ENCODE measurements at regions not wholly inside any gene's neighbourhood (a gene's known extent, or its start where the extent isn't known, plus 50 kb on each side); places are given as distances from the start of the nearest gene placed in this dataset.

DNA sequence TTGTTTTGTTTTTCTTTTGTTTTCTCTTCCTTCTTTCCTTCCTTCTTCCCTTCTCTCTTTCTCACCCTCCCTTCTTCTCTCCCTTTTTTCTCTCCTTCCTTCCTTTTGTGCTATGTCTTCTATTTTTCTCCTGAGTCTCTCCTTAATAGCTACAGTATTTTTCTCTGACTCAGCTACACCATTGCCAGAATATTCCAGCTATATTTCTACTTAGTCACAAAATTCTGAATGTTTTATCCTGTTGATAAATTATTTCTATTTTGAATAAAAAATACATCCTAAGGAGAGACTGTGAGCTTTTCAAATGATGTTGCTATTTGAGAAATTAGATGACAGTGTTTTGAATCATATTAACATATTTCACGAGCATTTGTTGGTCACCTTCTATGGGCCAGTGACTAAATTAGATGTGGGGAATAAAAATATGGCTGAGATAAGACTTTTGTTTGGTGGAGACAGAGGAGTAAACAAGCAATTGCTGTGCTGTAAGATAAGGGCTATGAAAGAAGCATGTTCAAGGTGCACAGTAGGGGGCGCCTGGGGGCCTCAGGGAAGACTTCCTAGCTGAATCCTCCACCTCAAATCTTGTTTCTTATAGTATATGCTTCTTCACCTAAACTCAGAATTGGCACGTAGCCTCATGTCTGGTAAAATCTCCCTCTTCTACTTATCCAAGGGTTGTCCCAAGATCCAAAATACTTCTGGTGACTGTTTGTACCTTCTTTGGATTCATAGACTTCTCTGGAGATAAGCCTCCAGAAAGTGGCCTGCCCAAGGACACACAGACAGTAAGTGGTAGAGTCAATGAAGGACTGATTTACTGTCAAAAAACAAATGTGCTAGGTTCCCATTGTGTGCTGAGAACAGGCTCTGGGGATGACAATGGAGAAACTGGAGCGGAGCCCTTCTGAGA is 115.5 kb upstream of the CREB5 start:
- peak; percentile 24 to 27 for DNase-seq

DNA sequence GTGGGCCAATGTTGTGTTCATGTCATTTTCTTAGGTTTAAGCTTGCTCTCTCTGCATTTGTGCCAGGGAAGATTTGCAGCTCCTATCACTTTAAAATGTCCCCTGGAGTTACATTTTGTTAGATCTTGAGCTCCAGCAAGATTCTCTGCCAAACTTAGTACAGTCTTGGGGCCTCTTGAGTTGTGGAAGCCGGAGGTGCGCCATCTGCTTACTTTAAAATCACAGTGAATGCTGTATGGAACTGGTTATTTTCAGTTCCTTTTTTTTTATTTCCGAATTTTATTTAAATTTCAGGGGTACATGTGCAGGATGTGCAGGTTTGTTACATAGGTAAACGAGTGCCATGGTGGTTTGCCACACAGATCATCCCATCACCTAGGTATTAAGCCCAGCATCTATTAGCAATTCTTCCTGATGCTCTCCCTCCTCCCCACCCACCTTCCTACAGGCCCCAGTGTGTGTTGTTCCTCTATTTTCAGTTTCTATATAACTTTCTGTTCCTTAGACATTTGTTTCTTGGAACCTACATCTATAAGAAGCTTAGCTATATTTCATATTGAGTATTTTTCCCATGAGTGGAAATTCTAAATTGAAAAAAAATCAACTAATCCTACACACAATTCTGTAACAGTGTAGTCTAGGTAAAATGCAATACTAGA is 114.4 kb upstream of the CREB5 start:
- DNase-seq, result no peak

DNA sequence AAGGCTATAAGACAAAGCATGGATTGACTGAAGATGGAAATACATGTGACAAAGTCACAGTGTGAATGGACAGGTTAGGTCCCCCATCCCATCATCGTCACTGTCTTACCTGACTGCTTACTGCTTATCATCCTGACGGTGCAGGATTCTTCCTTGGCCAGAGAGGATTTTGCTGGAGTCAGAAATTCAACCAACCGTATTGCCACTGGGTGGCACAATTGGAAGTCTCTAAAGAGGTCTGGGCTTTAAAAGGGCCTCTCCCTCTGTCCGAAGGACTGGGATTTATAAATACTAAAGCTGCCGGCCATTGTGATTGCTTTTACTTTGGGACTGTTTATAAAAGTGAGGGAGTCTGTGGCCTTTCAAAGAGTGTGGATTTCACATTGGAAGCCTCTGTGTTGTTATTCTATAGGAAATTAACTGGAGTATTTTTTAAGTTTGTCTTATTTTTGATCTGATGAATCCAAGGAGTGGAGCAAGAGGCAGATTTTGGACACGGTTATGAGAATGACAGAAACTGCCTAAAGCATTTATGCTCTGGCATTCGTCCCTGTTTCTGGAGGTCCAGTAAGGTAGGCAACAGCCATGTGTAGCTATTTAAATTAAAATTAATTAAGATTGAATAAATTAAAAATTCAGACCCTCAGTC is 113.3 kb upstream of the CREB5 start:
- DNase-seq, result no peak

DNA sequence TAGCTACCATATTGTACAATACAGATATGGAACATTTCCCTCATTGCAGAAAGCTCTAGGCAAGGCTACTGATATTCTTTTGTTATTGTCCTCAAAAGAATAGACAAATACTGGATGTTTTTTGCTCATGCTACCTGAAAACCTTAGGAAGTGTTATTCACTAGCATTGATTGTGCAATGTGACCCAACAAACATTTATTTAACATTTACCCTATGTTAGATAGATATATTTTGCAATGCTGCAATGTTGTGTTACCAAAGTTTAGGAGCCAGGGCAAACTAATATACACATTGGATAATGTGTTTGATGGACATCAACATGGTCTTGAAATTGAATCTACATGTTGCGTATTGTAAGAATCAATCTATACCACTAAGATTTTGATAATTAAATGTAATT is 112.8 kb upstream of the CREB5 start:
- DNase-seq, result no peak

DNA sequence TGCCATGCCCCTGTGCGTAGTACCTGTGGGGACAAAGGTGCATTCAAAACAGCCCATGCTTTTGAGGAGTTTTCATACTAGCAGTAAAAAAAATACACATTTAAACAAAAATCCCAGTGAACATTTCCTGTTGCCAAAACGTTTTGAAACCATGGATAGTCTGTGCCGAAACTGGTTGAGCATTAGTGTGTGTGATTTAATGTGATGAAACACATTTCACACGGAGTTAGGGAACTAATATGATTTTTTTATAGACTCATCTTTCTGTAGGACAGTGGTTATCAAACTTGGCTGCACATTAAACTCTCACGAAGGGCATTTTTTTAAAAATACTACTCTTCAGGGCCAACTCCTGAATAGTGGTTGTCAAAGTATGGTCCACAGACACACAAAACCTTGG is 111.8 kb upstream of the CREB5 start:
- DNase-seq, result no peak

DNA sequence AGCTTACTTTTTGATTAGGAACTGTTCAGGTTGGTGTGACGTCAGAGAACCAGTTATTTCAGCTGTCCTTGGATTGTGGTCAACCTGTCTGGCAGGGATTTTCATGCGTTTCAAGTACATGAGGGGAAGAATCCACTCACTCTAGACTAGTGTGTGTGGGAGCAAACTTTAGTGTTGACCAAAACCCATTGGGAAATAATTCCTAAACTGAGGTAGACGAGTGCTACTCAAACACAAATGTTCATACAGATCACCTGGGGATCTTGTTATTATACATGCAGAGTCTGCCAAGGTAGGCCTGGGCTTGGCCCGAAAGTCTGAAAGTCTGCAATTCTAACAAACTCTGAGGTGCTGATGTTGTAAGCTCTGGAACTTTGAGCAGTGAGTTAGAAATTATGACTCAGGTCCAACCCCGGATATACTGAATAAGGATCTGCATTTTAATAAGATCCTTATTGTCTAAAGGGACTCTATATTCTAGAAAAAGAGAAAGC is 111.1 kb upstream of the CREB5 start:
- no peak for DNase-seq

DNA sequence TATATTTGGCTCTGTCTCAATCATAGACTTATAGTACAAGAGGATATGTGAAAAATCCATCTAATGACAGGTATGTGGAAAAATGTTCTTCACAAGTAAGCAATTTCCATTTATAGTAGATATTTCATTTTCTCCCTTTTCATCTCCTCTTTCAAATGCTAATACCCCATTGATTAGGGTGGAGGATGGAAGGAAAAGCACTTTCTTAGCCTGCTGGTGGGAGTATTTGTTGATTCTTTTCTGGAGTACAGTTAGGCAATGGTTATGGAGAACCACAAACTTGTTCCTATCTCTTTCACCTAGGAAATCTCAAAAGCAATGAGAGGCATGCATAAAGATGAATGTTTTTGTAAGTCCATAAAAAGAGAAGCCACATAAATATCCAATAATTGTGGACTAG is 108.0 kb upstream of the CREB5 start:
- DNase-seq, result no peak

DNA sequence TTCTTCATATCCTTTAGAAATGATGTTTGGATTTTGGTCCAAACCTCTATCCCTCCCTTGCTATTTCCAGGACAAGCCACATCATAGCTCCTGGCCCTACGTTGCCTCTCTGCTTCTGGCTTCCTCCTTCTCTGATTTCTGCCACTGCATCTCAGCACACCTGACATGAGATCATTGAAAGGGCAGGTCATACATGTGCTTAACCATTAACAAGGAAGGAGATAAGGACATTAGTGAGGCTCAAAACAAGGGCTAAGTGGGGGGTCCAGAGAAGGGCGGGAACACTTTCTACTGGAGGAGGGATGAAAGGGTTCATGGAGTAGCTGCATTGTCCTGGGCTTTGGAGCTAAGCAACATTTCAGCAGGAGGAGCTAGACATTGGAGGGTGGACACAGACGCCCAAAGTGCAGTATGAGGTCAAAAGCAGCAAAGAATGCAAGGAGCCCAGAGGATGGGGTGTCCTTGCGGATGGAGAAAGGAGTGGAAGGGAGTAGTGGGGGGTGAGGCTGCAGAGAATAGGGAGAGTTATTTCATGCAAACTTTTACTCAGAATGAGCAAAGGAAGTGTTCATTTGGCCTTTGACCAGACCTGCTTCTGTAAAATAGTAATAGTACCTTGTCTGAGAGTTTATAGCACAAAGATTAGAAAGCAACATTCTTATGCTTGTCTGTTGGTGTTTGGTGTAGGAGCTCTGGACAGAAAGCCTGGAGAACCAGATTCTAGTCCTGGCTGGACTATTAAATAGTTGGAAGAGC is 102.4 kb upstream of the CREB5 start:
- no peak for DNase-seq

DNA sequence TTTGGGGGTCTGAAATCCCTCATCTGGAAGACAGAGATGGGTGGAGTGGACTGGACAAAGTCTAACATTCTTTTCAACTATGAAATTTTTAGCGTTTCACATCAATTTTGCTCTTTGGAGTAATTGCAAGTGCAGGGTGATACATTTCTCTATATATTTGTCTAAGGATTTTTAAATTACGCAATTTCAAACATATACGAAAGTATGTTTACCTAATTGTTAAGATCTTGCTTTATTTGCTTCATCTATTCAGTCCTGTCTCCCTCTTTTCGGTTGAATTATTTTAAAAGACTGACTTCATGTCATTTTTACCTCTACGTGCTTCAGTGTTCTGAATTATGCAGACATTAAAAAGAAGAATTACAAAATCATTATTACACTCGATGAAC is 101.9 kb upstream of the CREB5 start:
- no peak for DNase-seq

DNA sequence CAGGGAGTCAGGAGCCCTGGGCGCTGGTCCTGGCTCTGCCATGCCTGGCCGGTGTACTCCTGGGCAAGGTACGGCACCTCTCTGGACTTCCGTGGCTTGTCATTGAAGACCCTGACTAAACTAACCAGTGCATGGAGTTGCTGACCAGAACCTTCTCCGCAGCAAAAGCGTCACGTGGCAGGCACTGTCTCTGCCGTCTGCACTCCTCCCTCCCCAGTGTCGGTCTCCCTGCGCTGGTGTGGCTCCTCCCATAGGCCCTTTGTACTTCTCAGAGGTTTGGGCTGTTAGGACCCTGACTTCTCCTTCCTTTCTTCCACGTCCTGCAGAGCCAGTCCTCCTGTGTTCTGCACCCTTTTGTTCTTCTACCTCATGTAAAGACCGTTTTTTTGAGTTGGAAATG is 100.6 kb upstream of the CREB5 start:
- DNase-seq, result no peak

DNA sequence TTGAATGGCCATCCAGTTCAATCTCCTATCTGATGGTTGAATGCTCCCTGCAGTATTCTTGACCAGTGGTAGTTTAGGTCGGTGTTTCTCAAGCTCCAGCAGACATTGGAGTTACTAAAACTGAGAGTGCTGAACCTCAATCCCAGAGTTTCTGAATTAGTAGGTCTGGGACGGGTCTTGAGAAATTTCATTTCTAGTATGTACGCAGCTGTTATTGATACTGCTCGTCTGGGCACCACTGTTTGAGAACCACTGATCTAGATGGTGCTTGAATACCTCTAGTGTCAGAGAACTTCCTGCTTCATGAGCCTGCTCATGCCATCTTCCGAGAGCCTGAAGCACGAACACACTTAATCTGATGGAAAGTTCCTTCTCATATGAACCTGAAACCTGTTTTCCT is 99.4 kb upstream of the CREB5 start:
- no peak for DNase-seq

DNA sequence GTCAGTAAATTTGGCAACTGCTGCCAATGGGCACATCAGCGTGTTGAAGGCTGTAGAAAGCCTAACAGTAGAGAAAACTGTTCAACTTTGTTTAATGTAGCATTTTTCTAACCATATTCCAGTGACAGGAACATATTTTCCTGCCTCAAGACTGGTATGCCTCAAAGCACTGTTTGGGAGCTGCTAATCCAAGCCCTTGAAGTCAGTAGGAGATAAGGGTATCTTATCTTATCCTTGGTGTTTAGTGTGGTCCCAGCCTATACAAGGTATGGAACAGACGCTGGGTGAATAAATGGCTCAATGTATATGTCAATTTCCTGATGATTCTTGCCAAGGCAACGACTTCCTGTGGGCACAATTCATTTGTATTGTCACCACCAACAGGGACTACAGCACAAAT is 97.5 kb upstream of the CREB5 start:
- no peak for DNase-seq

DNA sequence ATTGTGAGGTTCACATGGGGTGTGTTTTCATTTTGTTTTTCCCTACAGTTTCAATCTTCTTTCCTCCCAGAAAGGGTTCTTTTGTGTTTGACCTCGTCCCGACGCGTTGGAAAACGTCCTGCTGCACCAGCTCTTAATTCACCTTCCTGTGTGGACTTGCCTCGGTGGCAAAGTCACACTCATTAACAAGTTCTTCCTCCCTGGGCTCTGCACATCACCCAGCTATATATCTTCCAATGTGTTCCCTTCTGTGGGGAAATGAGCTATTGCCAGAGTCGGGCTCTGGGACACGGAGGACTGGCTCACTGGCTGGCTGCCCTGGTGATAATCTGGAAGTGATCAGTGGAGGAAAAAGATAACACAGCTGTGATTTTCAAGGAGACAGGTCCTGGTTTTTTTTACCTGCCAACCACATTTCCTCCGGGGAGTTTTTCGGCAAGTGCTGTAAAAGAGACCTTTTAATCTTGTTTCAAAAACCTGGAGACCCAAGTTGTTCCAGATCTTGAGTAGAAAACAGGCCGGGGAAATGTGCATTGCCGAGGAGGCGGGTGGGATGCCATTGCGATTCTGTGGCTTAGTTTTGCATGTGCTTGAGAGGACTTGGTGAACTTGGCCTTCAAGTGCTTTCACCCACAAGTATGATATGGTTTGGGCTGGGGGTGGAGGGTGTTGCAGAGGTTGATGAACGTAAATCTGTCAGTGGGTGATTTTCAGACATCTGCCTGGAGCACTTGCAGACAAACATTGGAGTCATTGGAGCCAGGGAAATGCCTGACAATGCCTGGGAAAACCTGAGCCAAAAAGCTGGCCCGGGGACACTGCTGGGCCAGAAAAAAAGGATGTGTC is 96.5 kb upstream of the CREB5 start:
- no peak for DNase-seq

DNA sequence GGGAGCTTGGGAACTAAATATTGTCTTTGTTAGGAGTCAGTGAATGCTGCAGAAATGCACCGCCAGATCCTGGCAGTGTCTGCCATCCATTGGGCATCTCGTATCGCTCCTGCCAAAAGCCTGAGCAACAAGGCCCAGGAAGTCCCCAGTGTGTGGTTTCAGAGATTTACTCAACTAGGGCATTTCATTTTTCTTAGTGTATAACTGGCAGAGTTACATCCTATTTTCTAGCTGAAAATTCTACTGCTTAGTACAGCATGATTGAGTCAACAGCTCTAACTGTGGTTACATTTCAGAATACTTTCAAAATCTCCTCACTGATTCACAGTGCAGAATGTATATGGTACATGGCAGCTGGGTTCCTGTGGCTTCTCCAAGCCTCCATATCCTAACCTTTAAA is 95.8 kb upstream of the CREB5 start:
- no peak for DNase-seq

DNA sequence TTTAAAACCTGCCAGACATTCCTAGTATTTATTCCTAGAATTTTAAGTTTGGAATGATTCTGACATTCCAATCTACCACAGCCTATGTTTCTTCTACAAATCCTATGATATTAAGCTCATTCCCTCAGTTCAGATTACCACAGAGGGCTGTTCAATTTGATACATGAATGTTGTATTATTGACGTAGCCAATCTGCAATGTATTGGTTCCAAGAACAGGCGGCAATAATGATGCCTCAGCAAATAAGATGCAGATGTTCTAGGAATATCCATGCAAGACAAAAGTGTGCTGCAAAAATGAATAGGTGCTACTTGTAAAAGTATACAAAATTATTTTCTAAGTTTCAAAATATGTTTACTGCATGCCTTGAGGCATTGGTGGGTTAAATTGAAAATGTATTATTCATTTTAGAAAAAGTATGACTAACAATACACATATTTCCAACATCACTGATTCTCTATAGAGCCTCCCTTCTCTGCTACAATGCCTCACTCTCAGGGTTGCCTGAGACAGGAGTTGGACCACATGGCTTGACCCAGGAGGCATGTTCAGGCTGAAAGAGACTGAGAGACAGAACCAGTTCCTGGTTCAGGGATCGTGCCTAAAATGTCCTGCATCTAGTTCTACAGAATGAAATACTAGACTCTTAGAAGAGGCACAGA is 94.1 kb upstream of the CREB5 start:
- DNase-seq, result no peak

DNA sequence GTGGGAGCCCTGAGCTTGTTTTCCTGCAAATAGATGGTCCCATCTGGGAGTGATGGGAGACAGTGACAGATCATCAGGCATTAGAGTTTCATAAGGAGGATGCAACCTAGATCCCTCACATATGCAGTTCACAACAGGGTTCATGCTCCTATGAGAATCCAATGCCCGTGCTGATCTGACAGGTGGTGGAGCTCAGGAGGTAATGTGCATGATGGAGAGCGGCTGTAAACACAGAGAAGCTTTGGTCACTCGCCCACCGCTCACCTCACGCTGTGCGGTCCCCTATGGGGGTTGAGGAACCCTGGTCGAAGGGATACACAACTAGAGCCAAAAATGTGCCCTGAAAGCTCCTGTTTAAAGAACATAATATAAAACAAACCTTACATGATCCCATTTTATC is 88.5 kb upstream of the CREB5 start:
- DNase-seq, result no peak

DNA sequence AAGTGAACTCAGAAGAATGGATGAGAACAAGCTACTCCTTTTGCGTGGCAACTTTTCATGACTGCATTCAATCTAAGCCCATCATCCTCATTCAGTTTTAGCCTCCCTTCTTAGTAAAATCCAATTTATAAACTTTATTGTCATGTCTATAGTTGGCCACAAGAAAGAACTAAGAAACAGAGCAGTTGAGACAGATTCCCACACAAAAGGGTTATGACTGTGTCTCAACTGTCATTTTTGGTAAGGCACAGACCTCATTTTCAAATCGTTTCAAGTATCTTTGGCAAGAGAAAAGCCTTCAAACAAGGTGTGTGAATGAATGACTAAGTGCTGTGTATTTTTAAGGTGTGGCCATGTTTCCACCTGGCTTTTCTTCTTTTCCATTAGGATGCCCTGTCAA is 84.2 kb upstream of the CREB5 start:
- DNase-seq, result no peak

DNA sequence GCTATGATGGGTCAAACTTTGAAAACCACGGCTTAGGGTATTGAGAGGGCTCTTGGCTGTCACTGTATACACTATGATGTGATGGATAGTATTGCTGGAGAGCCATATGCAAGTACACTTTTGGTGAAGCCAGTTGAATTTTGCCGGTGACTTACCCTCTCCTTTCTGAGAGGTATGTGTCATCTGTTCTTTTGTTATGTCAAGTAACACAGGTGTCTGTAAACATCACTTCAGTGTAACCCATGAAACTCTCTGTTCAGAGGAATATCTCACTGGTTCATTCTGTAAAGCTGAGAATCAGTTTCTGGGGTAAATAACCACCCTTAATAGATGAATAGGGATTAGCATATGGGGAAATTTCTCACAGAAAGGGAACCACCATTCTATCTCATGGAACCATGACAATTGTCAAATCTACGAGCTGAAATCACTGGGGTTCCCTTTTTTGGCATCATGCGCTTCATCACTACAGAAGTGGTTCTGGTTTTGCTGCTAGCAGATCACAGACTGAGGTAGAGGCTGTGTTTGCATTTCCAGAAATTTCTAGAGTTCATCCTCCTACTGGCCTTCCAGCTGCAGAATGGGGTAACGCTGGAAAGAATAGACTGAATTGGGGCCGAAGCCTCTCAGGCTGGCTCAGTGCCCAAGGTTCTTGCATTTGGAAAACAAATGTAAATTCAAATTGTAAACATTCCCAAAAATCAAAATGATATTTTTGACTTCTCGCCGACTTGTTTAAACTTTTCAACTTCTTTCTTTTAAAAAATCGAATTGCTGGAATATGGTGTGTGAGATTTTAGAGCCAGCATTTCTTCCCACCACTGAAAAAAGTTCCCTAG is 83.3 kb upstream of the CREB5 start:
- DNase-seq, result no peak

DNA sequence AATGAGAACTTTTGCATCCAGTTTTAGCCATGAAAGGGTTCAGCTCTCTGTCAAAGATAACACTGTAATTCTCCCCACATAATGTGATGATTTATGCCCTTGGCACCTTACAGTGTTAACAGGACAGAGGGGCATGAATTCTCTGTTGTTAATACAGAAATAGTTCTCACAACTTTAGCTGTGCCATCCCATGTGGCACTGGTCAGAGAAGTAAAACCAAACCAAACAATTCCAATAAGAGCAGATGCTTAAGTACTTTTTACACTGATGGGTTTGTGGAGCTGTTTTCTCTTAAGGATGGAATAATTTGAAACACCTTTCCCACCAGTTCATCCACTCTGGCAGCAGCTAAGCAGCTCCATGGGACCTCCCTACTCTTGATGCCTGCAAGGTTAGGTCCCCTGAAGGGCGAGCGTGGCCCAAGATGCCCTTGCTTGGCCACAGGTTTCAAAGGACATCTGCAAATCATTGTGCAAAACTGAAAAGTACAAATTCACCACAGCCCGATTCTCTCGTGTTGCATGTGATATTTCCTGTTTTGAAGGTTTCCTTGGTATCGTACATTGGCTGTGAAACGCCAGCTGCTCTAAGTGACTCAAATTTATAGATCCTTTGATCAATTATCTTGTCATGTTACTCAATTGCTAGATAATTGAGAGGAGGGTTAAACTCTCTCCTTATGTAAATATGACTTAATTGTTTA is 82.5 kb upstream of the CREB5 start:
- peak; percentile 23 to 27 for DNase-seq

All from CD4-positive, alpha-beta T cell treated with Interleukin-1 beta for 1 hour (primary cell).